Ammon's horn (tissue), 1 donor: ENCODE measurements at regions not wholly inside any gene's neighbourhood (a gene's known extent, or its start where the extent isn't known, plus 50 kb on each side); places are given as distances from the start of the nearest gene placed in this dataset.
"Not testable (repeated sequence)": the region's sequence is repeated elsewhere in the genome, so short reads cannot be mapped to it uniquely, and the experiment has no call there.

ENCODE experiments used
- DNase-seq: peaks from one replicate; pipeline ENCODE4 v3.0.0-alpha.2; 2016; ENCODE audit warnings: low spot score

DNA sequence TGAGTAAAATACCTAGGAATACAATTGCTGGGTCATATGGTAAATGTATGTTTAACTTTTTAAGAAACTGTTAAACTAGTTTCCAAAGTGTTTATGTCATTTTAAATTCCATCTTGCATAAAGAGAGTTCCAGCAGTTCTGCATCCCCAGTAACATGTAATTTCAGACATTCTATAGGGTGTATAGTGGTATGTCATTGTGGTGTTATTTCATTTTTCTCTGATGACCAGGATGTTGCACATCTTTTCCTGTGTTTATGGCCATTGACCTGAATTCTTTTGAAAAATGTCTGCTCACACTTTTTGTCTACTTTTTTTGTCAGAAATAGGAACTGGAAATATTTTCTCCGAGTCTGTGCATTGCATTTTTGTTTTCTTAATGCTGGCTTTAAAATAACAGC is 128.9 kb downstream of the TMEM200A start:
- DNase-seq, result no peak

DNA sequence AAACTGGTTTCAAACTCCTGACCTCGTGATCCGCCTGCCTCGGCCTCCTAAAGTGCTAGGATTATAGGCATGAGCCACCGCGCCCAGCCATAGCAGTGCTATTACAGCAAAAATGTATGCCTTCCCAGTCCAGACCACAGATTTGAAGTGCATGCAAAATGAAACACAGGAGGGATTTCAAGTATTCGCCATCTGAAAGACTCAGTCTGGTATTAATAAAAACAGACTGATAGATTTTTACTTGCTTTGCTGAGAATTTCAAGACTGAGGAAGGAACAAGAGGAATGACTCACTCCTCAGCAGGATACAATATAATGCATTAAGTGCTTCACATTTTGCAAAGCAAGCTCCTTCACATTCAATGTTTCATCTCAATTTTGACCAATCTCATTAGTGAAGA is 134.9 kb downstream of the TMEM200A start:
- DNase-seq, result no peak

DNA sequence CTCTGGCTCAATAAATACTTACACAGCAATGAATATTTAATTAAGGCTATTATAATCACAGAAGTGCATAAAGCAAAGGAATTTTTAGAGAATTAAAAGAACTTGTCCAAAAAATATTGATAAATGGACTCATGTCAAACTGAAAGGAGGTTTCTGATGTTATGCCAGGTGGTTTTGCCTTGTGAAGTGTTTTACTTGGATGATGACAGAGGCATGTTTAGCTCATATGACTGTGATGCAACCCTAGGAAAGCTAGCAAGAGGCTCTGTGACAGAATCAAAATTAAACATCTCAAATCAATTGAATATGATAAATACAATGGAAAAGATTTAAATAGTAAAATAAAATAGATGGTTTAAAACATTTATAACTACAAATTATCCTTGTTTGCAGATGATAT is 137.3 kb downstream of the TMEM200A start:
- DNase-seq, result no peak

DNA sequence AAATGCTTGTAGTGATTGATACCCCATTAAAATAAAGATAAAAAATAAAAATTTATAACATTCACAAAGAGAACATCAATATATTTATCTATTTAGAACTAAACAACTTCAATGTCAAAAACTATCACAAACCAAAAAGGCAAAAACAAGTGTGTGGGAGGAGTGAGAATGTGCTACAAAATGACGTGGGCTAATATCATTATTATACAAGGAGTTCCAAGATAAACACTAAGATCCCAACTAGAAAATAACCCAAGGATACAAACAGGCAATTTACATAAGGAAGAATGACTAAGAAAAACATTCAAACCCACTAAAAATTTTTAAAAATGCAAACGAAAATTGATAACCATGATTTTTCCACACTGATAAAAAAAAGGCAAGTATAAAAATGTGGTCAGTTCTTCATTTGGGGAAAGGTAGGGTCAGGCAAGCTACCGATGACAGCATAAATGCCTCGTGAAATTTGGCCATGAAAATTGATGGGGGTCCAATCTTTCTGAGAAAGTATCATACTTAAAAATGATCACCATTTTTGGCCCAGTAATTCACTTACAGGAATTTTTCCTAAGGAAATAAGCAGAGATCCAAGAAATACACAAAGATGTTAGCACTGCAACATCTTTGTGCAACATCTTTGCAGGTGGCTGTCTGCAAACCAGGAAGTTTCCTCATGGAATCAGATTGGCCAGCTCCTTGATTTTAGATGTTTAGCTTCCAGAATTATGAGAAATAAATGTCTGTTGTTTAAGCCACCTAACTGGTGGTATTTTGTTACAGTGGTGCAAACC is 140.2 kb downstream of the TMEM200A start:
- no peak for DNase-seq

DNA sequence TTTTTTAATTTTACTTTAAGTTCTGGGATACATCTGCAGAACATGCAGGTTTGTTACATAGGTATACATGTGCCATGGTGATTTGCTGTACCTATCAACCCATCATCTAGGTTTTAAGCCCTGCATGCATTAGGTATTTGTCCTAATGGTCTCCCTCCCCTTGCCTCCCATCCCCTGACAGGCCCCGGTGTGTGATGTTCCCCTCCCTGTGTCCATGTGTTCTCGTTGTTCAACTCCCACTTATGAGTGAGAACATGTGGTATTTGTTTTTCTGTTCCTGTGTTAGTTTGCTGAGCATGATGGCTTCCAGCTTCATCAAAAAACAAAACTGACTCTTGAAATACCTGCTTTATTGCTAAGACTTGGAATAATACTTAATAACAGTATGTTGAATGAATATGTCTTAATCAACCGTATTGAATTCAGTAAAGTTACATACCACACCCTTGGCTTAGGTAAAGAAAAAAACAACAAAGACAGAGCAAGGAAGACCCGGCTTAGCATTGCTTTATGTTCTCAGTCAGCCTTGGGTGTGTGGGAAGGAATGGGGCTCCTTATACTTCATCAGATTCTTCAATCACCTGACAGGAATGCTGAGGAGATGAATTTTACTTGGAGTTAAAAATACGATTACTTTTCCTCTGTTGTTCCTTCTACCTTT is 141.3 kb downstream of the TMEM200A start:
- DNase-seq, result not testable (repeated sequence)

DNA sequence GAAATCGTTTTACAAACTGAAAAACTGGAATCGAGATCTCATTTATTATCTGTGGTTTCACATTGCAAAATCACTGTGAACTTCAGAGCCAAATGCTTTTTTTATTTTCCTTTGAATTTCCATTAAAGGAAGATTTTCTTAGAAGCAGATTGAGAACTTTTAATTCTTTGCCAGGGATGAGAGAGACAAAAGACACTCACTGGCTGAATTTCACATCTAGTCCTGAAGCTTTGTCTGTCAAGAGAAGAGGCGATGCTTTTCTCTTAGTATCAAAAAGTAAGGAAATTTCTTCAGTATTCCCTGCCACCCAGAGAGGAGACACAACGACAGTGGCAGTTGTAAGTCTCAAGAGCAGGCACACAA is 141.8 kb downstream of the TMEM200A start:
- no peak for DNase-seq

DNA sequence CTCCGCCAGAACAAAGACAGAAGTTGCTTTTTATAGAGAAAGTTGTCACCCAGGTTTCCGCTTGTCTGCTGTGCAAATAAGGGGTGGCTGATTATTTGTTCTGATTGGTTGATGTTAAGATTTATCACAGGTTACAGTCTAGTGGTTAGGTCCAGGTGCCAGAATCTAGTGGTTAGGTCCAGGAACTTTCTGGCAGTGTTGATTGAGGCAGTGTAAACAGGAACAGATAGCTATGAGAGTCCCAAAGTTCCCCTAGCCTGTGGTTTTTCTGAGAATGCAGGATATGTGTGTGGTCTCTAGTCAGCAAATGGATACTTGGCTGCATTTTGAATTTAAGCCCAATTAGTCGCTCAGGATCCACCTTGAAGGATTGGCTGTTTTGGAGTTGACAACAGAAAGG is 148.0 kb downstream of the TMEM200A start:
- no peak for DNase-seq

DNA sequence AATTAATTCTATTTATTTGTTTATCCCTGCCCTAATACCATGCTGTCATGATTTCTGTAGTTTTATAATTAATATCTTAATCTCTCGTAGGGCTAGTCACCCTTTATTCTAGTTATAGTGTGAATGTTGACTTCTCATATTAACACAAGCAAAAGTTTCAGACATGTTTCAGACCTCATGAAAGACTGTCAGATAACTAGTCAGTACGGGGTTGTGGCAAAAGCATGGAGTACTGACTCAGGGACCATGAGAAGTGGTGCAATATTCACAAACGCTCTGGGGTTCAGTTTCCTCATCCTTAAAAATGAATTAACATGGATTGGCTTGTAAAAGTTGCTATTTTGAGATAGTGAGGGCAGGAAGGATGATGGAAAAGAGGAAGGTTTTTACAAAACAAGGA is 148.9 kb downstream of the TMEM200A start:
- DNase-seq, result no peak

DNA sequence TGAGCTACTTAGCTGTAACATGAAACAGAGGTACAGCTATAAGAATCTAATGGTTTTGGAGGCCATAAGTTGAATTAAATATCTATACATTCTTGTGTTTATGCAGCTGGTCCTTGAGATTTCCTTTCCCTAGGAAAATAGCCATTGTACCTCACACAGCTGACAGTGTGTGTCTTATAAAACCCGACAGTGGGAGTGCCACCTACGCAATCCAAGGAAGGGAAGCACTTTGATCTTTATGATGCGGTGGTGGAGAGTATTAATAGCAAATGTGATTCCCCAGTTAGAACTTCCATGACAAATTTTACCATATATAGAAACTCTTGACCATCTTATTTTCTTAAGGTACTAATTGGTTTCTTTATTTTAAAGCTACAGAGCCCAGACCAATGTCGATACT is 149.5 kb downstream of the TMEM200A start:
- DNase-seq, result no peak

DNA sequence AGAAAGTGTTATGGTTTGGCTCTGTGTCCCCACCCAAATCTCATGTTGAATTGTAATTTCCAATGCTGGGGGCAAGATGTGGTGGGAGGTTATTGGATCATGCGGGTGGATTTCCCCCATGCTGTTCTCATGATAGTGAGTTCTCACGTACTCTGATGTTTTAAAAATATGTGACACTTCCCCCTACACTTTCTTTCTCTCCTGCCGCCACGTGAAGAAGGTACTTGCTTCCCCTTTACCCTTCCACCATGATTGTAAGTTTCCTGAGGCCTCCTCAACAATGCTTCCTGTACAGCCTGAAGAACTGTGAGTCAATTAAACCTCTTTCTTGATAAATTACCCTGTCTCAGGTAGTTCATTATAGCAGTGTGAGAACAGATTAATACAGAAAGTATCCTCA is 150.8 kb downstream of the TMEM200A start:
- DNase-seq, result no peak

DNA sequence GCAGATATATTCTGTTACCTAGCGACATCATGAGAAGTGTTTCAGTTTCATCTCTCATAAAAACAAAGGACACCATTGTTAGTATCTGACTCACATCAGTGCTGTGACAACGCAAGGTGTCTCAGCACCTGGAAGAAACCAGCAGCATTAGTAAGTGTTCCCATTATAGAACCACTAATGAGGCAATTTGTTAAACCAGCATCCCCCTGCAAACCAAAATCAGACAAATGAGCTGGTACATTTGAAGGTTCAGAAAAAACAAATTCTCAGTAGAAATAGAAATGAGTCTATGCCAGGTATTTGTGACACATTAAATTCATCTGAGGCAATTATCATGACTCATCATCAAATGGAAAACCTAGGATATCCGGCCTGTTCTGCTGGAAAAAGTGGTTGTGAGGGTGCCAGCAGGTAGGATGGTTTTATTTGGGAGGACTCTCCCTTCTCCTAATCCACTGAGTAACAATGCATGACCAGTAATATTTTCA is 151.7 kb downstream of the TMEM200A start:
- no peak for DNase-seq

DNA sequence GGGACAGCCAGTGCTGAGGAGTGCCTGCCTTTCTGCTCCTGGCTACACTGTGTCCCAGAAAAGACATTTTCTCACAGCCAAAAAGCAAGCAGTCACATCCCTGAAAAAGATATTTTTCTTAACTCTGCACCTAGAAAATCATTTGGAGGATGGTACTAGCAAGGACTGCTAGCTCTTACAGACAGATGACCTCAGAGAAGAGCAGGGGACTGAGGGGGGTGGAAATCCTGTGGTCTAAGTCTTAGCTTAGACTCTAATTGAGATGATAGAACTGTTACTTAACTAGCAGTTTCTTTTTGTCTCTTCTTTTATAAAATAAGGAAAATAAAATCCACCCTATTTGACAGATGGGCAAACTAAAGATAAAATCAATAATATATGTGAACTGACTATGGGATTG is 152.8 kb downstream of the TMEM200A start:
- no peak for DNase-seq

DNA sequence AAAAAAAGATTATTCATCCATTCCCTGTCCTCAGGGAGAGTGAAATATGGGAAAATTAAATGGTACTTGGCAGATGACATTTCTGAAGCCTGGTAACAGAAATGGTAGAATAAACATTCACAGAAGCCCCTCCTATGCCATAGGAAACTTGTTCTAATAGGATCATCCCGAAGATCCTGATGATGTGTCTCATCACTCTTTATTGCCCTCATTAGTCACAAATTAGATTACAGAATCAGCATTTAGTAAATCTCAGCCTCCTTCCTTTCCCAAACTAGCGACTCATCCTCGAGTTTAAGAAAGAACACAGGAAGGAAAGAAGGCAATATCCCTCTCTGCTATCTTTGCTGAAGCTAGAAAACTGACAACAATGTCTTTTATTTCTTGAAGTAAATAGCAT is 154.4 kb downstream of the TMEM200A start:
- no peak for DNase-seq

DNA sequence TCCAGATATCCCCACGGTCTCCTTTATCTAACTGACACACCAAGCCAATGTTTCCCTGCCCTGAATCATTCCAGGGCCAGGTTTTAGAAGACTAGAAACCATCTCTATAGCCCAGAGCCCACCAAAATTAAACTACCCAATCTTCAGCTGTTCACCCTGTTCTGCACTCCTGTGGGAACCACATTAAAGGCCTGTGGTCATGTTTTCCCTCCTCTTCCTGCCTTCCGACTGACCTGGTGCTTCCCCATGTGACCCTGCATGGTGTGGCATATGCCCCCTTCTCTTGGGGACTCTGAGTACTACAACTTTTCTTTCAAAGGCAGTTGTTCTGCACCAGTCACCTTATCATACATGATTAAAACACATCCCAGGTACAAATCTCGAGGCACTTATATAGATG is 155.0 kb downstream of the TMEM200A start:
- no peak for DNase-seq

DNA sequence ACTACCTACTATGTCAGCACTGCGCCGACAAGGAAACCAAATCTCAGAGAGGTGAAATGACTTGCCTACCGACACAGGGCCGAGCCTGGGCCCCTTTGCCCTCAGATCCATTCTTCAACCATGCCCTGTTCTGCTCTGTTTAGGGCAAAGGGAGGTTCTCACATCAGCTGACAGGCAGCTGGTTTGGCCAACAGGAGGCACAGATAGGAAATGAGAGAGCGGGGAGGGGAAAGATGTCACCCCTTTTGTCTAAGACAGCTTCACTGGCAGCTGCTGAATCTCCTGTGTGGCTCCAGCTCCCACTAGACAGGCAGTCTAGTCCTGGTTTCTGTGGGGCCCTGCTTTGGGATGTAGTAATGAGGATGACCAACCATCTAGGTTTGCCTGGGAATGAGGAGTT is 158.7 kb downstream of the TMEM200A start:
- DNase-seq, result no peak

DNA sequence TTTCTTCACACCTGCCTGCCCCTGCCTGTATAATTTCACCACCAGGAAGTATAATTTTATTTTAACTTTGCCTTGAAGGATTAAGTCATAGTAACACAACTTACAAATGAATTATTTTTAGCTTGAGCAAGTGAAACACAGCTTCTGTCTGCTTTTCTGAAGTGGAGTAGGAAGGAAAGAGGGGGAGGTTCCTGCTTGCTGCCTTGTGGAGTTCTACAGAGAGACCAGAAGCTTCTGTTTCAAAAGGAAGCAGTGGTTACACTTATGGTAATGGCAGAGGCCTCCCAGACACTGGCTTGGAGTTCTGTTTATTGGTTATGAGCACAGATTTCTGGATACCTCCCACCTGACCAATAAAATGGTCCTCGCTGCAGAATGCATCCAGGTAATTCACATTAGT is 159.6 kb downstream of the TMEM200A start:
- peak; percentile 52 for DNase-seq

DNA sequence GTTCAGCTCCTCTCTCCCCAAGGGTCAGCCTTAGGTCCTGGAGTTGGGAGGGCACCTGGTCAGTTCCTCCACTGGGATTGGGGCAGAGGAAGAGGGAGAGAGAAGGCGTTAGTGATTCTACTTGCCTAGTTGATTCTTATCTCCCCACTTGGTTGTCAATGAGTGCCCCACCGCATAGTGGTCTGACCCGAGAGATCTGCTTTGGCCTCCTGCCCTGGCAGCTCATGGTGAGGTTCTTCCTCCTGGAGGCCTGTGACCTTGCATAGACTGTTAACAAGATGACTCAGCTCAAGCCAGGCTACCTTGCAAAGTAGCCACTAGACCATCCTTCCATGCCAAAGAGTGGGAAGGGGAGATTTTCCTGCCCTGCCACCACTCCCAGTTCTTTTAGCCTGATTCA is 160.6 kb downstream of the TMEM200A start:
- no peak for DNase-seq

DNA sequence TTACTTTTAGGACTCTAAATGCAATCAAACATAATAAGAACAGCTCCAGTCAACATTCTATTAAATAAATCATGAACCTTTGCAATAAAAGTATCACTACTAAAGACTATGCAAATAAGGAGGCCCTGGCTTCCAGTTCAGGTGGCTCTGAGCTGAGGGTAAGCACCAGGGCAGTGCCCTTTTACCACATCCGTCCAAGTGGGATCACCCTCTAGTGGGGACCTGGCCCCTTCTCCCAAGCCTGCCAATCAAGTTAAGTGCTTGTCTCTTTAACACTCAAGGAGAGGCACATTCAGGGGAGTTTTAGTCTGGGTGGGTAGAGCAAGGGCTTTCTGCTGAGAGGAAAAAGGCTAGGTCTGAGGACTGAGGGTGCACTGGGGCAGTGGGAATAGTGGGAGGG is 161.4 kb downstream of the TMEM200A start:
- no peak for DNase-seq

DNA sequence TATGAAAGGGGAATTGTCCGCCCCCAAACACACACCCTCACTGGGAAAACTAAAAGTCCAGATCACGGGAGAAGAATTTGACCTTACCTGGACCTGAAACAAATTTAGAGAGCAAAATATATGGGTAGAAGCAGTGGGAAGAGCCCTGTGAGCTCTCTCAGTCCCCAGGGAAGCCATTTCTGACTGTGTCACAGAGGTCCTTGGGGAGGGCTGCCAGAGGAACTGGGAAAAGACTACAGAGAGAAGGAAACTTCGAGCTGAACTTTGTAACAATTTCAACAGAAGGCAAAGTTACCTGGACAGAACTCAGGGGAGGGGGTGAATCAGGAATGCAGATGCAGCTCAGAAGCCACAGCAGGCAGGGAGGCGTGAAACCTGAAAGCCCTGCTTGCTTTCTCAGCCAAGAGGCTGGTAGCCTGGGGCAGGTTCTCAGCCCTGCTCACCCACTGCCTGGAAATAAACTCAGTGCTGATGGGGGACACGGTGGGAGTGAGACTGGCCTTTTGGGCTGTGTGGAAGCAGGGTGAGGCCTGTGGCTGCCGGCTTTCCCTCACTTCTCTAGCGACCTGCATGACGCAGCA is 163.8 kb downstream of the TMEM200A start:
- DNase-seq, result no peak

DNA sequence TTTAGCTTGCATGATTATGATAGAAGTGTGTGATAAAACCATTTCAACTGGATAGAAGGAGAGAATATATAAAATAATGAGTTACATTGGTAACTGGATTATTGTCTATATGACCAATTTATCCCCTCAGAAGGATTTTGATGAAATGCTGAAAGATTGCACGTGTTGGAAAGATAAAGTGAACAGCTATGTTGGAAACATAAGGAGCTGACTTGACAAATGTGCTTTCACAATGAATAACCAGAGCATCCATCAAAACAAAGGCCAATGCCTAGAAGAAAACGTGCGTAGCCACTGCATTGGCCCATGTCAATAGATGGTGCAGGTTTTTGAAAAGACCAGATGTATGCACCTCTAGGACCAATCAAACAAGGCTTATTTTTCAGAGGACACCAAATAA is 168.8 kb downstream of the TMEM200A start:
- no peak for DNase-seq

DNA sequence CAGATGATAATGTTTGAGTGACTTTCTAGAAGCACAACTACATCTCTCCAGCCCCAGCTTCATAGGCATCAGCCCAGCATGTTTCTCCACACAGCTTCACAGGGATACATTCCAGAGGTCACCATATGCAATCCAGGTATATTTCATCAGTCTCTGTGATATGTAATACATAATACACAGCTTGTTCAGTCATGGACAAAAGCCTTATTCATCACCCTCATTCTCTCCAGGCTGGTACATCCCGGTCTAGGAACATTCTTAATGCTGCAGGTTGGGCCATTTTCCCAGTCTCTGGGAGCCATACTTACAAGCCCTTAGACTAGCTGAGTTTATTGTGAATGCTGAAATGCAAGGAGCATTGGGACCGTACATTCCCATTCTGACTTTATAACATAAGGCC is 169.4 kb downstream of the TMEM200A start:
- no peak for DNase-seq

DNA sequence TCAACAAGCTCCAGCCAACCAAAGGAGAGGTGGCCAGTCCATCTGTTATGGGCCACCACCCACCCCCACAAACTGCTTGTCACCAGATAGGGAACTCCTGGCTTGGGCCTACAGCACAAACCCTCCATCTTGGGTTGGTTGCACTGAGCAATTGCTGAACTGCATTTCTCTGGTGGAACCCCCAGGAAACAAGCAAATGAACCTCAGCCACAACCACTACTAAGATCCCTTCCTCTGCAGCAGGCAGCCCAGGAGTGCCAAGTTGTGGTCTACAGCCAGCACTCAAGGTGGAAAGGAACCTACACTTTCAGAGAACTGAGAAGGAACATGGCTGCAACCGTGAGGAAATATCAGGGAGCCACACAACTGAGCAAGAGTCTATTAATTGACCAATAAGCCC is 171.6 kb downstream of the TMEM200A start:
- no peak for DNase-seq

DNA sequence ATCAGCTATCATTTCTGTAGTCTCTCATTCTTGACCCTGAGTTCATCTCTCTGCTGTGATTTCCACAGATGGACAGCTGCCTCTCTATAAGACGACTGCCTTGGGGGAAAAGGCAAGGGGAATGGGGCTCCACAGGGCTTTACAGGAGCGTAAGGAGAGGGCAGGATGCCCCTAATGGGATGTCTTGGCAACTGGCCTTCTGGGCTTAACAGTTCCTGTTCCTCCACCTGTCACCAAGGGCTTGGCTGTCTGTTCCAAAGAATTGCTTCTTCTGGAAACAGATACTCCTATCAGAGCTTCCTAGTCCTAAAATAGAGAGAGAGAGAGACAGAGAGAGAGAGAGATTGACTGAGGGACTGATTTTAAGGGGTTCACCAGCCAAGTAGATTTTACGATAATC is 181.9 kb downstream of the TMEM200A start:
- DNase-seq, result no peak
